ENCODE measurements at regions not wholly inside any gene's neighbourhood (a gene's known extent, or its start where the extent isn't known, plus 50 kb on each side); places are given as distances from the start of the nearest gene placed in this dataset.

DNA sequence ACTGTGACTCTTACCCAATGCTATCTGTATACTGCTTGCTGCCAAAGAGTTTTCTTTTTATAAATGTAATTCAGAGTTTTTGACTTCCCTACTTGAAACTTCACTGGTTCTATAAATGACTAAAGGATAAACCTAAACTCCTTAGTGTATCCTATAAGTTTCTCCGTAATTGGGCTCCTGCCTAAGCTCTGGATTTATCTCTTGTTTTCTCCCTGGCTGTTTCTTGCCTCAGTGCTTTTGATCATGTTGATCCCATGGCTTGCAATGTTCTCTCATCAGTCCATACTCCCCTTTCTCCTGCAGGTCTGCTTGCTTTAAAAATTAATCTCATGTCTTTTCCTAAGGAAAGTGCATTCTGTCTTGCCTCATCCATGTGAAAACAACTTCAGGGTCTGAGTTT is 1543.1 kb upstream of the IGFBP7 start:
- H3K9me3 ChIP-seq (replicated peaks), result no peaks in the 10 kb centered on the region
- DNase-seq (ENCODE audit: low read depth in 1 of 2, low spot score in 2 of 2), result no peak
- H3K4me3 ChIP-seq, result no peak overlapping the region
- no peaks in the 10 kb centered on the region for H3K27me3 ChIP-seq (replicated peaks)
- no peaks in the 10 kb centered on the region for H3K4me1 ChIP-seq (replicated peaks)
- H3K36me3 ChIP-seq, result no peaks in the 10 kb centered on the region
- H3K27ac ChIP-seq, result no peak overlapping the region

DNA sequence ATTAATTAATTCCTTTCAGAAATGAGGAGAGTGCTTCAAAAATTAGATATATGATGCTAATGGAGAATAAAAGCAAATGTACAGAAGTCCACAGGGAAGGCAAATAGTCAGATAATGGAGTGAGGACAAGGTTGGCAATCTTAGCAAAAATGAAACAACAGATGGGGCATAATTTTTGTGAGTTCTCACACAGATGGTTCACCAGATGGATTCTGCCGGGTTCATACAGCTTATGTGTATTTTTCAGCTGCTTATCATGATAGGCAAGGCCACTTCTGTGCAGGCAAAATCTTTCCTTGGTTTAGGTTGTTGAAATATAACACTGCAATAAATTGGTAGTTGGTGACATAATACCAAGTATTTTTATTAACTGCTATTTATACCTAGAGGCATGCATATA is 1539.0 kb upstream of the IGFBP7 start:
- Histone ChIP-seq H3K4me3 (no peak overlapping the region), H3K36me3 (no peaks in the 10 kb centered on the region), H3K27ac (no peak overlapping the region), H3K27me3 (replicated peaks) (no peaks in the 10 kb centered on the region), H3K9me3 (replicated peaks) (no peaks in the 10 kb centered on the region), H3K4me1 (replicated peaks) (no peaks in the 10 kb centered on the region)
- DNase-seq (ENCODE audit: low read depth in 1 of 2, low spot score in 2 of 2), result no peak

DNA sequence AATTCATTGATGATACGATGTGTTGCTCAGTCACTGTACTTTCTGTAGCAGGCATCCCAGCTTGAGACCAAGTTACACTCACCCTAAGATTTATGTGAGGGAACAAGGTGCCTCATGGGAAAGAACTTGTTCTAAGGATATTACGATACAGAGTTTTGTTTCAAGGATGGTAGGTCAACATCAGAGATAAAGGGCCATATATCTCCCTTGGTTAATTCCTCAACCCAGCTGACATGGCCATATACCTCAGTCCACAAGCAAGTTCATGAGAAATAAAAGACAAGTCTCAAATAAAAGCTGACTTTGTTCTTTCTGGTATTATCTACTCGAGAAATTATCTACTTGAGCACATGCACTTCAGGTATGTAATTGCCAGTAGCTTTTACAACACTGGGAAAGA is 1535.9 kb upstream of the IGFBP7 start:
- Histone ChIP-seq H3K27me3 (replicated peaks) (no peaks in the 10 kb centered on the region), H3K27ac (no peak overlapping the region), H3K9me3 (replicated peaks) (no peaks in the 10 kb centered on the region), H3K4me3 (no peak overlapping the region), H3K4me1 (replicated peaks) (no peaks in the 10 kb centered on the region), H3K36me3 (no peaks in the 10 kb centered on the region)
- no peak for DNase-seq (ENCODE audit: low read depth in 1 of 2, low spot score in 2 of 2)

DNA sequence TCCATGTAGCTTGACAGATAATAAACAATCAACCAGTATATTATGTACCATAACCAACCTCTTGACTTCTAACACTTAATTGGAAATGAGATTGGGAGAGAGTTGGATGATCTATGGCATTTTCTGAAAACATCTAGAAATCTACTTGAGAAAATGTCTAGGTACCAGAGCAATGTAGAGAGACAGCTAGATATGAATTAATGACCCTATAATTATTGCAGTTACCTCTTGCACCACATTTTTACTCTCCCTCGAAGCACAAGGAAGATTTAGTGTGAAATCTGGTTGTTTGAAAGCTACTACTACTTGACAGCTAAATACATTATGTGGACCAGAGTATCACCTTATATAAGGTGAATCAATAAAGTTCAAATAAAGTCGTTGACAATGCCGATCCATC is 1534.4 kb upstream of the IGFBP7 start:
- Histone ChIP-seq H3K4me1 (replicated peaks) (no peaks in the 10 kb centered on the region), H3K9me3 (replicated peaks) (no peaks in the 10 kb centered on the region), H3K4me3 (no peak overlapping the region), H3K27ac (no peak overlapping the region), H3K27me3 (replicated peaks) (no peaks in the 10 kb centered on the region), H3K36me3 (no peaks in the 10 kb centered on the region)
- DNase-seq (ENCODE audit: low read depth in 1 of 2, low spot score in 2 of 2), result no peak

DNA sequence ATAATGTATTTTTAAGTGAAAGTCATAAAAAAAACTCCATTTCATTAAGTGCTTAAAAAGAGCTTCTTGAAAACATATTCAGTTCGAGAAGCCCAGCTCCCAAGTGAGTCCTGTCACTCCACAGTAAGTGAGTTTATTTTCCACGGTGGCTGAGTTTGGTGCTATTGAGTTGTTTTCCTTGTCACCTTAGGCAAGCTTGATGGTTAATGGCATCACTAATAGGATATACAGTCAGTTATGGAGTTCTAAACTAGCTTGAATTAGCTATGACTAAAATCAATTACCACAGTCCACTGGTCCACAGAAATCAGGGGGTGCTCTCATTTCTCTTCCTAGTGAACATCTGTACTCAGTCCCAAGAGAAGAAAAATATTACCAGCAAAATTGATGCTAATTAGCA is 1526.2 kb upstream of the IGFBP7 start:
- Histone ChIP-seq H3K9me3 (replicated peaks) (no peaks in the 10 kb centered on the region), H3K27ac (no peak overlapping the region), H3K4me1 (replicated peaks) (no peaks in the 10 kb centered on the region), H3K4me3 (no peak overlapping the region), H3K27me3 (replicated peaks) (no peaks in the 10 kb centered on the region), H3K36me3 (no peaks in the 10 kb centered on the region)
- DNase-seq (ENCODE audit: low read depth in 1 of 2, low spot score in 2 of 2), result no peak

DNA sequence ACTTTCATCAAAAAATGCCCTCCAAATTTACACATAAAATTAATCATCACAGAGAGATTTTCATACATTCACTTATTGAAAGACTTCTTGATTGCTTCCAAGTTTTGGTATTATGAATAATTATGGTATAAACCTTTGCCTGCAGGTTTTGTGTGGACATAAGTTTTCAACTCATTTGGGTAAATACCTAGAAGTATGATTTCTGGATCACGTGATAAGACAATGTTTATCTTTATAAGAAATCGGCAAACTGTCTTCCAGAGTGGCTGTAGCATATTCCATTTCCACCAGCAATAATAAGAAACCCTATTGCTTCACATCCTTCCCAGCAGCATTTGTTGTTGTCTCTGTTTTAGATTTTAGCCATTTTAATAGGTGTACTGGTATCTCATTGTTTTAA is 1507.0 kb upstream of the IGFBP7 start:
- no peak overlapping the region for H3K4me3 ChIP-seq
- DNase-seq (ENCODE audit: low read depth in 1 of 2, low spot score in 2 of 2), result no peak
- H3K4me1 ChIP-seq (replicated peaks), result no peaks in the 10 kb centered on the region
- peaks cover 8% of the 10 kb centered on the region; the same call in 1 of the 2 replicates for H3K9me3 ChIP-seq (replicated peaks)
- no peaks in the 10 kb centered on the region for H3K27me3 ChIP-seq (replicated peaks)
- H3K27ac ChIP-seq, result no peak overlapping the region
- no peaks in the 10 kb centered on the region for H3K36me3 ChIP-seq

DNA sequence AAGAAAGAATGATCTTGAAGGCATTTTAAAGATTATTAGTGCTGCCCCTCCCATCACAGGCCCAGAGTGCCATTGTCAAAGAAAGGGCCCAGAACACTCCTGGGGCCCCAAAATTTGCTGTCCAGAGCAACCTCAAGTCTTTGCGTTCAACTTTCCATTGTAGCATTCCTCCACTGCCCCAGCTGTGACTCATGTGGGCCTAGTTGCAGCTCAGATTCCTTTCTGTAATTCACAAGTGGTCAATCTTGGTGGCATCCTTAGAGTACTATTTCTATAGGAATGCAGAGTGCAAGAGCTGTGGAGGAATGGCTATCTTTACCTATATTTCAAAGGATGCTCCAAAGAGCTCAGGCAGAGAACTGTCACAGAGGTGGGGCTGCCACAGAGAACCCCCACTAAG is 1500.8 kb upstream of the IGFBP7 start:
- Histone ChIP-seq H3K36me3 (no peaks in the 10 kb centered on the region), H3K27me3 (replicated peaks) (no peaks in the 10 kb centered on the region), H3K4me1 (replicated peaks) (no peaks in the 10 kb centered on the region), H3K4me3 (no peak overlapping the region), H3K27ac (no peak overlapping the region), H3K9me3 (replicated peaks) (0 out of 2 replicates have a peak, but pooled peaks cover 2% of the 10 kb centered on the region)
- no peak for DNase-seq (ENCODE audit: low read depth in 1 of 2, low spot score in 2 of 2)

DNA sequence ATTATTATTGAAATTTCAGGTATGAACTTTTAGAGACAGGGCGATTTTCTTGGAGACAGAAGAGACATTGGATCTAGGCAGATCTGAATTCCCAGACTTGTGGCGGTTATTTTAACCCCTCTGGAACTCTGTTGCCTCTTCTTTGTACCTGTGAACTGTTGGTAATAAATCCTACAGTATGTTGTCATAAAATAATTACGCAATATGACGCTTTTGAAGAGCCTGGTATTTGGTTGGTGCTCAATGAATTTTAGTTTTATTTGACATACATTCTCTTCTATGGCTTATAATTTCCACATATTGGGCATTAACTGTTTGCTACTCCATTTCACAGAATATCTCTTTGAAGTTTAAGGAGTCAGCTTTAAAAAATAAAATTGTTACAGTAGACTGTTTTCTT is 1496.1 kb upstream of the IGFBP7 start:
- no peaks in the 10 kb centered on the region for H3K4me1 ChIP-seq (replicated peaks)
- DNase-seq (ENCODE audit: low read depth in 1 of 2, low spot score in 2 of 2), result no peak
- no peak overlapping the region for H3K27ac ChIP-seq
- no peaks in the 10 kb centered on the region for H3K36me3 ChIP-seq
- 0 out of 2 replicates have a peak, but pooled peaks cover 2% of the 10 kb centered on the region for H3K9me3 ChIP-seq (replicated peaks)
- no peak overlapping the region for H3K4me3 ChIP-seq
- no peaks in the 10 kb centered on the region for H3K27me3 ChIP-seq (replicated peaks)

DNA sequence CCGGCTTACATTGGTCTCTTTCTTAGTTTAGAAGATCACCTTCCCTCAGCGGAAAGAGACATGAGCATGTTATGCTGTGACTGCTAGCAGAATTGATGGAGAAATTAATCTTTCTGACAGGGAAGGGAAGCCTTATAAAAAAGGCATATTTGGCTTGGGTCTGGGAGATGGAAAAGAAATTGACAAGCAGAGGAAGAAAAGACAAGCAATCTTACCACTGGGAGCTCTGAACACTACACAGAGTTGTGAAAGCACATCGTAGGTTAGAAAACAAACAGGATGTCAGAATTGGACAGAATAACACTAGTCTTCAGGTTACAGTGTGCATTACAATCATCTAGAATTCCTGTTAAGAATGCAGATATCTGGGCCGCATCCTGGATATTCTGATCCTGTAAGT is 1493.8 kb upstream of the IGFBP7 start:
- no peak overlapping the region for H3K4me3 ChIP-seq
- H3K36me3 ChIP-seq, result no peaks in the 10 kb centered on the region
- H3K9me3 ChIP-seq (replicated peaks), result 0 out of 2 replicates have a peak, but pooled peaks cover 2% of the 10 kb centered on the region
- DNase-seq (ENCODE audit: low read depth in 1 of 2, low spot score in 2 of 2), result no peak
- H3K27me3 ChIP-seq (replicated peaks), result no peaks in the 10 kb centered on the region
- no peaks in the 10 kb centered on the region for H3K4me1 ChIP-seq (replicated peaks)
- no peak overlapping the region for H3K27ac ChIP-seq

DNA sequence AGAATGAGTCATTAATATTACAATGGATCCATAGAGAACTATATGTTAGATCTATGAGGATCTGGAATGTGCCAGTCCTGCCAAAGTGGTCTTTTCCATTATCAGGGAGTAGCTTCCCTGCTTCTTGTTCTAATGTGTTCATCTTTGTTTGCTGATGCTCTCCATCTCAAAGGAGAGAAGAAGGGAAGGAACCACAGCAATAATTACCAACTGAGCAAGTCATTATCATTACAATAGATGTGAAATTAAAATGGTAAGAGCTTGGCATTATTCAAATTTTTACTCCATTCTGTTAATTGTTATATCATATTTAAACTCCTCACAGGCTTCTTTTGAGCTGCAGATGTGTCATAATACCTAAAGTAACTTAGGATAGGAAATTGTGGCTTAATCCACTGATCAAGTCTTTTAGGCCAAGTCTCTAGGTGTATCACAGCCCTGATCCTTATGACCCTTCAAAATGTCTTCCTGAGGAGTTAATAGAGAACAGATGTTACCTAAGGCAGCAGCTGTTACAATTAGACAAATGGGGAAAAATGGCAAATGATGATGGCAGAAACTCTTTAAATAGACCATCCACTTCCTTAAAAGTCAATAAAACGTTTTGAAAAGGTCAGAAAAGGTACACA is 1492.7 kb upstream of the IGFBP7 start:
- H3K4me1 ChIP-seq (replicated peaks), result no peaks in the 10 kb centered on the region
- 0 out of 2 replicates have a peak, but pooled peaks cover 2% of the 10 kb centered on the region for H3K9me3 ChIP-seq (replicated peaks)
- H3K27ac ChIP-seq, result no peak overlapping the region
- DNase-seq (ENCODE audit: low read depth in 1 of 2, low spot score in 2 of 2), result no peak
- no peaks in the 10 kb centered on the region for H3K36me3 ChIP-seq
- H3K27me3 ChIP-seq (replicated peaks), result no peaks in the 10 kb centered on the region
- H3K4me3 ChIP-seq, result no peak overlapping the region

DNA sequence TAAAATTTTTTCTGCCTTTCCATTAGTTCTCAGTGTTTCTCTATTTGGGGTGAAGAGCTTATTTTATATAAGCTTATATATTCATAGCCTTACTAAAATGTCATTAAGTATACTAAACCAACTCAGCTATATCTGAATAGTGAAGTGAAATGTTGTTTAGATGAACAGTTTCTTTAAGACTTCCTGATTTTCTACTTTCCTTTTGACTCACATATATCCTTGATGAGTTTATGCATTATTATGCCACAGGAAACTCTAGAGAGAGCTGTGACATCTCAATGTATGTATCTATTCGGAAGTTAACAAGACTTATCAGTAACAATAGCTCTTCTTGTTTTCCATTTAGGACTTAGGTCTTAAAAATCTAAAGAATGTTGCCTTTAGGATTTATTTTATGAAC is 1491.8 kb upstream of the IGFBP7 start:
- Histone ChIP-seq H3K4me1 (replicated peaks) (no peaks in the 10 kb centered on the region), H3K36me3 (no peaks in the 10 kb centered on the region), H3K9me3 (replicated peaks) (0 out of 2 replicates have a peak, but pooled peaks cover 2% of the 10 kb centered on the region), H3K27me3 (replicated peaks) (no peaks in the 10 kb centered on the region), H3K4me3 (no peak overlapping the region), H3K27ac (no peak overlapping the region)
- no peak for DNase-seq (ENCODE audit: low read depth in 1 of 2, low spot score in 2 of 2)

DNA sequence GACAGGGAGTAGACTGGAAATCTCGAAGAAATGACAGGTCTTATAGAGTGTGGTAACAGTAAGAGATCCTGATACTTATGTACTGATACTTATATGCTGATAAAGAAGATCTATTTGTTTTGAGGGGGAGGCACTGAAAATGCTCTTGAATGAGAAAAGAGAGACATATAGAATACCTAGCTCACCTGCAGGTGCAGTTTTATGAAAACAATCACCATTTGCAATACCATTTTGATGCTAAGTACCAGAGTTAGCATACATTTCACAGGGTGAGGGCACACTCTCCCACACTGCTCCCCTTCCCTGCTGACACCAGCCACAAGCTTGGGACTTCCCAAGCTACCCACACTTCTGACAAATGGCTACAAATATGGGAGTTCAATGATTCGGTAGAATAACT is 1490.1 kb upstream of the IGFBP7 start:
- H3K9me3 ChIP-seq (replicated peaks), result 0 out of 2 replicates have a peak, but pooled peaks cover 2% of the 10 kb centered on the region
- no peak for DNase-seq (ENCODE audit: low read depth in 1 of 2, low spot score in 2 of 2)
- no peaks in the 10 kb centered on the region for H3K27me3 ChIP-seq (replicated peaks)
- no peak overlapping the region for H3K27ac ChIP-seq
- H3K4me1 ChIP-seq (replicated peaks), result no peaks in the 10 kb centered on the region
- H3K4me3 ChIP-seq, result no peak overlapping the region
- H3K36me3 ChIP-seq, result no peaks in the 10 kb centered on the region

DNA sequence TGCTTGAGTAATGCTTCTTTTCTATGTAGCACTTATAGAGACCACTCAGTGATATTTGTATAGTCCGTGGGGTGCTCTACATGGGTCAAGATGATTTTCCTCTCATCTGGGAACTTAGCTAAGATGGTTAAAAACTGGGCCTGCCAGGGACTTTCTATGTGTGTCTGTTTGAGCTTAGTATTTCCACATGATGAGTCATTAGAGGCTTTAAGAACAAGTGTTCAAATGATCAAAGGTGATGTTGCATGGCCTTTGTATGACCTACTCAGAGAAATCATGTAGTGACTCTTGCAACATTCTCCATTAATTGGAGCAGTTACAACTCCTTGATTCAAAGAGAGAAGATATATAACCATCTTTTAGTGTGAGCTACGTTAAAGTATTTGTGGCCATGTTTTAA is 1480.5 kb upstream of the IGFBP7 start:
- Histone ChIP-seq H3K4me1 (replicated peaks) (no peaks in the 10 kb centered on the region), H3K27me3 (replicated peaks) (no peaks in the 10 kb centered on the region)

DNA sequence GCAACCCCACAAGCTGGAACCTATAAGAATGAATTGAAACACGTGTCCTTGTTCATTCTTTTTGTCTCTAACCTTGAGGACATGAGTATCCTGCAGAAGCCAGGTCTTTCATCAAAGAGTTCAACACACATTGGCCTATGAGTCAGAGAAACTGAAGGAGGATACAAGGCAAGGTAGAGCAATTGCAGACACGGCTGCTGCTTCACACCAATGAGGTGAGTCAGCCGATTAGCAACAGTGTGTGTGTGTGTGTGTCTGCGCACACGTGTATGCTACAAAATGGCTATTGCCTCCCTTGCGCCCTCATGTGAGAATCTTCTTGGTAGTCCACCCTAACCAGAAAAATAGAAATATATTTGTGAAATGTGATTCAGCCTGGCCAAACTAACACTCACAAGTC is 1477.7 kb upstream of the IGFBP7 start:
- Histone ChIP-seq H3K4me3 (no peak overlapping the region), H3K9me3 (replicated peaks) (no peaks in the 10 kb centered on the region), H3K27me3 (replicated peaks) (no peaks in the 10 kb centered on the region), H3K27ac (no peak overlapping the region), H3K36me3 (no peaks in the 10 kb centered on the region), H3K4me1 (replicated peaks) (no peaks in the 10 kb centered on the region)
- DNase-seq (ENCODE audit: low read depth in 1 of 2, low spot score in 2 of 2), result no peak

More for the DNA sequence above, 1480.5 kb upstream of the IGFBP7 start:
- H3K27ac ChIP-seq, result no peak overlapping the region
- H3K4me3 ChIP-seq, result no peak overlapping the region
- DNase-seq (ENCODE audit: low read depth in 1 of 2, low spot score in 2 of 2), result no peak
- H3K9me3 ChIP-seq (replicated peaks), result no peaks in the 10 kb centered on the region
- no peaks in the 10 kb centered on the region for H3K36me3 ChIP-seq

DNA sequence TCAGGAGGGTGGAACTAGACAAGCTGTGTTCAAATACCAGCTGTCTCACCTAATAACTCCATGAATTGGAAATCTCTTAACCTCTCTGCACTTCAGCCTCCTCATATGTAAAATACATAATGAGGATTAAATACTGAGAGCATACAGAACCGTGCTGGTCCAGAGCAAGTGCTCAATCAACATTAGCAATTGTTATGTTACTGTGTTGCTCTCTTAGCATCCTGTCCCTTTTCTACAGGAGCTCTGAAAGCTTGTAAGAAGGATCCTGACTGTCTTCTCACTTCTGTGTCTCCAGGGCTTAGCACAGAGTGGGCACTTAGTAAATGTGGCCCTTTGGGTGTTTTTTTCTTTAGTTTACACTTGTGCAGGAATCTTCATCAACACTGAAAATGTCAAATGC is 1456.1 kb upstream of the IGFBP7 start:
- H3K27ac ChIP-seq, result no peak overlapping the region
- H3K4me3 ChIP-seq, result no peak overlapping the region
- peaks cover 2% of the 10 kb centered on the region; the same call in 1 of the 2 replicates for H3K9me3 ChIP-seq (replicated peaks)
- H3K36me3 ChIP-seq, result no peaks in the 10 kb centered on the region
- no peak for DNase-seq (ENCODE audit: low read depth in 1 of 2, low spot score in 2 of 2)
- no peaks in the 10 kb centered on the region for H3K27me3 ChIP-seq (replicated peaks)
- H3K4me1 ChIP-seq (replicated peaks), result no peaks in the 10 kb centered on the region

Measured in SJSA1 (cell line).